GM23248 (cell line): ENCODE measurements at regions not wholly inside any gene's neighbourhood (a gene's known extent, or its start where the extent isn't known, plus 50 kb on each side); places are given as distances from the start of the nearest gene placed in this dataset.

ENCODE experiments used
- DNase-seq: peaks from one replicate; pipeline ENCODE4 v3.0.0-alpha.2; 2015
- H2AFZ ChIP-seq: fragments of 200-600 bp; sonication (generic); 2 replicates; pipeline ENCODE4 v1.6.1; 2016; ENCODE audit warnings: antibody characterized with exemption
- H3F3A ChIP-seq: fragments of 200-600 bp; sonication (generic); 2 replicates; pipeline ENCODE4 v1.6.1; 2016; ENCODE audit warnings: mild to moderate bottlenecking, antibody characterized with exemption, mixed run types; ENCODE audit not compliant: insufficient read depth
- H3K27ac ChIP-seq: fragments of 200-600 bp; sonication (generic); 2 replicates; pipeline ENCODE4 v1.5.1; 2016; ENCODE audit warnings: mild to moderate bottlenecking
- H3K27me3 ChIP-seq: fragments of 200-600 bp; sonication (generic); replicated peaks from 2 replicates; pipeline ENCODE4 v1.6.1; 2016; ENCODE audit warnings: mild to moderate bottlenecking; ENCODE audit not compliant: insufficient read depth
- H3K36me3 ChIP-seq: fragments of 200-600 bp; sonication (generic); 2 replicates; pipeline ENCODE4 v1.6.1; 2016; ENCODE audit warnings: low read depth, mild to moderate bottlenecking
- H3K4me1 ChIP-seq: fragments of 200-600 bp; sonication (generic); 2 replicates; pipeline ENCODE4 v1.6.1; 2016; ENCODE audit warnings: mild to moderate bottlenecking; ENCODE audit not compliant: insufficient read depth
- H3K4me2 ChIP-seq: fragments of 200-600 bp; sonication (generic); one replicate; pipeline ENCODE4 v1.6.1; 2016; ENCODE audit warnings: mild to moderate bottlenecking; ENCODE audit not compliant: unreplicated experiment
- H3K4me3 ChIP-seq: fragments of 200-600 bp; sonication (generic); 2 replicates; pipeline ENCODE4 v1.5.1; 2016; ENCODE audit warnings: mild to moderate bottlenecking
- H3K79me2 ChIP-seq: fragments of 200-600 bp; sonication (generic); 2 replicates; pipeline ENCODE4 v1.6.1; 2016; ENCODE audit warnings: mild to moderate bottlenecking; ENCODE audit not compliant: insufficient read depth
- H3K9ac ChIP-seq: fragments of 200-600 bp; sonication (generic); 2 replicates; pipeline ENCODE4 v1.6.1; 2016; ENCODE audit warnings: mild to moderate bottlenecking
- H3K9me2 ChIP-seq: fragments of 200-600 bp; sonication (generic); 2 replicates; pipeline ENCODE4 v1.6.1; 2016; ENCODE audit warnings: mixed run types, mild to moderate bottlenecking, moderate library complexity; ENCODE audit not compliant: insufficient read depth
- H3K9me3 ChIP-seq: fragments of 200-600 bp; sonication (generic); one replicate; pipeline ENCODE4 v1.6.1; 2017; ENCODE audit warnings: low read depth
- H4K20me1 ChIP-seq: fragments of 200-600 bp; sonication (generic); 2 replicates; pipeline ENCODE4 v1.6.0; 2016; ENCODE audit not compliant: insufficient read depth
- EZH2 ChIP-seq: fragments of 200-600 bp; sonication (generic); IDR thresholded peaks from 2 replicates; pipeline ENCODE4 v1.6.1; 2018; ENCODE audit warnings: antibody characterized with exemption, mild to moderate bottlenecking; ENCODE audit not compliant: insufficient read depth, poor library complexity, severe bottlenecking
- EZH2phosphoT487 ChIP-seq: fragments of 200-600 bp; sonication (generic); IDR thresholded peaks from 2 replicates; pipeline ENCODE4 v1.6.1; 2018; ENCODE audit warnings: antibody characterized with exemption, moderate library complexity, mild to moderate bottlenecking, low read depth; ENCODE audit not compliant: insufficient read depth
- WGBS, 2 experiments: methylation state at CpG; one replicate each; pipeline ENCODE4 v1.1.6; 2015 to 2017; ENCODE audit warnings: low lambda C conversion rate in 2 of 2, low coverage in 1 of 2; ENCODE audit errors: missing lambda C conversion rate in 2 of 2; 5-methylcytosine and 5-hydroxymethylcytosine counted together
- in situ Hi-C: fragments of 300-500 bp; cut with MboI; formaldehyde crosslinking; loops from 2 replicates; pipeline ENCODE4 v1.15.0; 2020

DNA sequence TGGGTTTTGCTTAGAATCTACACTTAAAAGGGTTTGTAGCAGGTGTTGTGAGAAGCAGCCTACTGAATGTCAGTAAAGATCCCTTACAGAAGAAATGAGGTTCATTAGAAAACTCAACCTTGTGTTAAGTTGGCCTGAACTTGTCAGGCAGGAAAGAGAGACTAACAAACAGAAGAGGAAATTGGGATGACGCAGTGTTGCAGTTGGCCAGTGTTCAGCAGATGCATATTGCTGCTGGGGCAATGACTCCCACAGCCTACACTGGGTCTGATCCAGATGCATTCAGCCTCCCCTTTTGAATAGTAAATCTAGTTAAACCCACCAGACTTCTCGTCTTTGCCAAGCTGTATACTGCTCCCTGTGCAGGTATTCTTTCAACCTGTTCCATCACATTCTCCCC, 409.4 kb downstream of the UBE2NL start:
- Histone ChIP-seq H3K79me2 (no peaks in the 10 kb centered on the region), H2AFZ (no peak overlapping the region), H3K4me1 (no peaks in the 10 kb centered on the region), H3K4me2 (no peak overlapping the region), H3K4me3 (no peak overlapping the region), H3K27me3 (no peaks in the 10 kb centered on the region), H4K20me1 (no peaks in the 10 kb centered on the region), H3K36me3 (no peaks in the 10 kb centered on the region), H3K9ac (no peak overlapping the region), H3K27ac (no peak overlapping the region), H3K9me3 (no peaks in the 10 kb centered on the region), H3F3A (no peaks in the 10 kb centered on the region), H3K9me2 (no peaks in the 10 kb centered on the region)
- in situ Hi-C loops, result no loop called here
- no peak for DNase-seq
- 27 to 44% methylated on average over 2 of the region's 2 CpGs for whole genome bisulfite sequencing, 2 experiments
- no peak for TF ChIP-seq EZH2phosphoT487
- no peak for TF ChIP-seq EZH2

DNA sequence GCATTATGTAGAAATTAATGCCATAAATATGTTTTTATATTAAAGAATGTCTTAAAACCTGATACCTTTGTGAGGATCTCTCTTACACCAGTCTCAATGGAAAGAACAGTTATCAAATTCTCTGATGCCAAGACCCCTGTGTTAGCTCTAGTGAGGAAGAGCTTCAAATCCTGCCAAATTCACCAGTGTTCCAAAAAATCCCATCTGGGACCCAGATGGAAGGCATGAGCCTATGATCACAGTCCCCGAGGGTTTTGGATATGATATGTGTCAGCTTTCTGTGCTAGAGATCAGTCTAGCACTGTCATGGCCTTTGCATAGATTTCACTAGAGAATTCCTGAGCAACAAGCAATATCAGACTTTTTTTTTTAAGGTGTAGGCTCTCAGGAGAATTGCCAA, 412.1 kb downstream of the UBE2NL start:
- no peaks in the 10 kb centered on the region for H4K20me1 ChIP-seq
- no peak overlapping the region for H2AFZ ChIP-seq
- H3K9me3 ChIP-seq, result no peaks in the 10 kb centered on the region
- H3K79me2 ChIP-seq, result no peaks in the 10 kb centered on the region
- H3F3A ChIP-seq, result no peaks in the 10 kb centered on the region
- no peaks in the 10 kb centered on the region for H3K27me3 ChIP-seq
- WGBS, 2 experiments, result 0% methylated on average over 1 of the region's 1 CpG
- TF ChIP-seq EZH2 (no peak), EZH2phosphoT487 (no peak)
- no peaks in the 10 kb centered on the region for H3K36me3 ChIP-seq
- H3K4me3 ChIP-seq, result no peak overlapping the region
- no peak overlapping the region for H3K27ac ChIP-seq
- in situ Hi-C loops, result no loop called here
- no peak for DNase-seq
- H3K9ac ChIP-seq, result no peak overlapping the region
- no peaks in the 10 kb centered on the region for H3K4me1 ChIP-seq
- H3K9me2 ChIP-seq, result no peaks in the 10 kb centered on the region
- H3K4me2 ChIP-seq, result no peak overlapping the region

DNA sequence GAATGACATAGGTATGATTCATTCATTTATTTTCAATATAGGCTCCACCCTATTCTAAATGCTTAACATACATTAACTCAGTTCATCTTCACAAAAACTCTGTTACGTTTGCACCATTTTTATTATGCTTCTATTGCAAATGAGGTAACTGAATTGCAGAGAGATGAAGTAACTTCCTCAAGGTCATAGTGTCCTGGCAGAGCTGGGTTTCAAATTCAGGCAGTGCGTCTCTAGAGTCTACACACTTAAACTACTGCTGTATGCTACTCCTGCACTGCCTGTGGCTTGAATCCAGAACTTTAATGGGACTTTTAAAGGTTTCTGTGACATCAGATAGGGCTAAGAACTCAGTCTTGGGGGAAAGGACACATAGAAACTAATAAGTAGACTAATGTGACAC, 413.4 kb downstream of the UBE2NL start:
- Histone ChIP-seq H3K9me3 (no peaks in the 10 kb centered on the region), H3F3A (no peaks in the 10 kb centered on the region), H3K36me3 (no peaks in the 10 kb centered on the region), H2AFZ (no peak overlapping the region), H3K4me3 (no peak overlapping the region), H3K27ac (no peak overlapping the region), H3K4me2 (no peak overlapping the region), H3K9me2 (no peaks in the 10 kb centered on the region), H3K4me1 (no peaks in the 10 kb centered on the region), H3K9ac (no peak overlapping the region), H3K27me3 (no peaks in the 10 kb centered on the region), H3K79me2 (no peaks in the 10 kb centered on the region), H4K20me1 (no peaks in the 10 kb centered on the region)
- no peak for TF ChIP-seq EZH2
- TF ChIP-seq EZH2phosphoT487, result no peak
- WGBS, 2 experiments, result 3 to 7% methylated on average over 2 of the region's 2 CpGs
- in situ Hi-C loops, result no loop called here
- no peak for DNase-seq

DNA sequence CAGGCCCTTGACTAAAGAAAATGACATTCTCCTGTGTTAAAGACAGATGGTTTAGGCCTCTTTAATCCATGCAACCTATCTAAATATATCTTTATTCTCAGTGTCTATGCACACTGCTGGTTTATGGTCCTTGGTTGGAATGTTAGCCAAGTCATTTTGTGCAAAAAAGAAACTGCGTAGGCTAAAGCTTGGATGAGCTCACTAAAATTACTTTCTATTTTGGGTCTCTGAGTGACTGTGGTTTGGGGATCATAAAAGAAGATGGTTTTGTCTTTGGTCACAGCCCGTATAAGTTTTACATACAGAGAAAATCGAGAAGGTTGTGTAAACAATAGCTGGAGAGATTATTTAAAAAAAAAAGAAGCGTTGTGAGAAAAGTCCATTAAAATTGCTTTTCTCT, 443.6 kb downstream of the UBE2NL start:
- 5 to 6% methylated on average over 4 of the region's 4 CpGs for WGBS, 2 experiments
- DNase-seq, result peak; percentile 6

DNA sequence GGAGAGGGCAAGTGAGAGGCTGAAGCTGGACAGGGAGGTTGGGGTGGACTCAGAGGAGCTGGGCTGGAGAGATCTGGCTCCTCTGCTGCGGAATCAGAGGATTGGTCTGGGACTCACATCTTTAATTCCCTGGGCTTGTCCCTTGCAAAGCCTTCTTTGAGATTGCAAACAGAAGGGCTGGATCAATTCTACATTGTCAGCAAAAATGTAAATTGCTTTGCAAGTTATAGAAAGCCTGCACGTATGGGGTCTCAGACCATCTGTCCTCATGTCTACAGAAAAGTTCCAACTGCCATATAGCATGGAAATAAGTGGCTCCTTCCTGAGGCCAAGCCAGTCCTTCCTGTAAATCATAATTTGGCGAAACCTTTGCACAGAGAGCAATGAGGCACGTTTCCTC, 449.6 kb downstream of the UBE2NL start:
- H3K9ac ChIP-seq, result no peak overlapping the region
- no peak for TF ChIP-seq EZH2phosphoT487
- TF ChIP-seq EZH2, result no peak
- no peak overlapping the region for H3K4me3 ChIP-seq
- H3F3A ChIP-seq, result no peaks in the 10 kb centered on the region
- no peak overlapping the region for H2AFZ ChIP-seq
- DNase-seq, result no peak
- no peaks in the 10 kb centered on the region for H3K9me3 ChIP-seq
- no peaks in the 10 kb centered on the region for H3K79me2 ChIP-seq
- no peaks in the 10 kb centered on the region for H3K27me3 ChIP-seq
- H3K4me1 ChIP-seq, result no peaks in the 10 kb centered on the region
- H3K9me2 ChIP-seq, result no peaks in the 10 kb centered on the region
- WGBS, 2 experiments, result 4 to 13% methylated on average over 4 of the region's 4 CpGs
- H3K36me3 ChIP-seq, result no peaks in the 10 kb centered on the region
- no peak overlapping the region for H3K4me2 ChIP-seq
- in situ Hi-C loops, result no loop called here
- H4K20me1 ChIP-seq, result no peaks in the 10 kb centered on the region
- H3K27ac ChIP-seq, result no peak overlapping the region

More for the DNA sequence above, 443.6 kb downstream of the UBE2NL start:
- no peaks in the 10 kb centered on the region for H4K20me1 ChIP-seq
- H3K4me1 ChIP-seq, result no peaks in the 10 kb centered on the region
- no peaks in the 10 kb centered on the region for H3K36me3 ChIP-seq
- no peaks in the 10 kb centered on the region for H3K9me3 ChIP-seq
- H3K4me2 ChIP-seq, result no peak overlapping the region
- H3K9me2 ChIP-seq, result no peaks in the 10 kb centered on the region
- H3K79me2 ChIP-seq, result no peaks in the 10 kb centered on the region
- in situ Hi-C loops, result no loop called here
- TF ChIP-seq EZH2phosphoT487 (no peak), EZH2 (no peak)
- H3F3A ChIP-seq, result no peaks in the 10 kb centered on the region
- H3K27me3 ChIP-seq, result no peaks in the 10 kb centered on the region
- no peak overlapping the region for H3K4me3 ChIP-seq
- H3K27ac ChIP-seq, result no peak overlapping the region
- H2AFZ ChIP-seq, result no peak overlapping the region
- H3K9ac ChIP-seq, result no peak overlapping the region
